Endothelial cell of umbilical vein (primary cell): ENCODE measurements at regions not wholly inside any gene's neighbourhood (a gene's known extent, or its start where the extent isn't known, plus 50 kb on each side); places are given as distances from the start of the nearest gene placed in this dataset.

ENCODE experiments used
- BruUV-seq: library from RNA; stranded (reverse); fragments of 400-500 nt; replicated peaks from 2 replicates; lab custom pipeline; 2021; lab: Mats Ljungman, UMichigan
- CTCF ChIA-PET: fragments of 300-600, 350-600 bp; sonication (Branson Sonifier 250); formaldehyde crosslinking; loops from one replicate; lab custom pipeline; 2021; ENCODE audit warnings: antibody characterized with exemption, inconsistent platforms; lab: Charles Lee
- POLR2A ChIA-PET: fragments of 300-600, 350-600 bp; sonication (Branson Sonifier 250); formaldehyde crosslinking; loops from one replicate; lab custom pipeline; 2021; ENCODE audit warnings: antibody characterized with exemption, inconsistent platforms; lab: Charles Lee
- DNase-seq: peaks from one replicate; pipeline ENCODE4 v3.0.0-alpha.2; 2011; ENCODE audit warnings: low read depth, low spot score
- FAIRE-seq: peaks from 2 replicates; lab custom pipeline; 2011; peaks lifted over from hg19 to GRCh38; lab: Jason Lieb, UNC
- H2AFZ ChIP-seq: 2 replicates; pipeline ENCODE4 v1.6.0; 2012; ENCODE audit warnings: low read depth, low read length, control low read depth, inconsistent platforms
- H3K27ac ChIP-seq: 2 replicates; pipeline ENCODE4 v1.5.1; 2011; ENCODE audit warnings: low read depth, mild to moderate bottlenecking, control low read depth, low read length, moderate library complexity; ENCODE audit not compliant: insufficient read depth
- H3K27me3 ChIP-seq, 2 experiments: 2 replicates each; pipeline versions ENCODE4 v1.6.0 to v1.6.1; 2011; ENCODE audit warnings: low read length in 2 of 2, mixed read lengths in 1 of 2; ENCODE audit not compliant: control insufficient read depth in 2 of 2, insufficient read depth in 2 of 2
- H3K36me3 ChIP-seq, 2 experiments: 2 replicates in 1 of 2; 3 replicates in 1 of 2; pipeline ENCODE4 v1.5.1; 2011; ENCODE audit warnings: low read length in 2 of 2, mild to moderate bottlenecking in 1 of 2, moderate library complexity in 1 of 2; ENCODE audit not compliant: control insufficient read depth in 2 of 2, insufficient read depth in 2 of 2; ENCODE audit errors: extremely low read depth in 1 of 2
- H3K4me1 ChIP-seq: 3 replicates; pipeline ENCODE4 v1.5.1; 2011; ENCODE audit warnings: mild to moderate bottlenecking, low read length; ENCODE audit not compliant: control insufficient read depth, insufficient read depth; ENCODE audit errors: extremely low read depth
- H3K4me2 ChIP-seq: 2 replicates; pipeline ENCODE4 v1.6.1; 2011; ENCODE audit warnings: low read length, control low read depth, mixed read lengths; ENCODE audit not compliant: insufficient read depth
- H3K4me3 ChIP-seq, 3 experiments: fragments of 200-600 bp in 1 of 3; sonication (generic), shearing (Covaris generic) in 1 of 3; replicated peaks in 1 of 3; 2 replicates each; pipeline ENCODE4 v1.5.1; 2011 to 2016; ENCODE audit warnings: control low read depth in 3 of 3, low read length in 3 of 3, mild to moderate bottlenecking in 2 of 3, inconsistent platforms in 1 of 3, low read depth in 1 of 3, moderate library complexity in 1 of 3; ENCODE audit not compliant: insufficient read depth in 1 of 3
- H3K79me2 ChIP-seq: 2 replicates; pipeline ENCODE4 v1.6.0; 2012; ENCODE audit warnings: low read length, inconsistent platforms; ENCODE audit not compliant: control insufficient read depth, insufficient read depth
- H3K9ac ChIP-seq: replicated peaks from 2 replicates; pipeline ENCODE3; 2011; ENCODE audit warnings: low read length, control low read depth; ENCODE audit not compliant: insufficient read depth; ENCODE audit errors: extremely low read depth
- H3K9me1 ChIP-seq: replicated peaks from 3 replicates; pipeline ENCODE4 v1.6.0; 2011; ENCODE audit warnings: mild to moderate bottlenecking, low read length; ENCODE audit not compliant: control insufficient read depth, insufficient read depth; ENCODE audit errors: extremely low read depth
- H3K9me3 ChIP-seq: replicated peaks from 2 replicates; pipeline ENCODE4 v1.5.1; 2012; ENCODE audit warnings: low read length, inconsistent platforms; ENCODE audit not compliant: control insufficient read depth, insufficient read depth
- H4K20me1 ChIP-seq: replicated peaks from 2 replicates; pipeline ENCODE3; 2011; ENCODE audit warnings: mild to moderate bottlenecking, low read length; ENCODE audit not compliant: control insufficient read depth, insufficient read depth; ENCODE audit errors: extremely low read depth
- EZH2 ChIP-seq: IDR thresholded peaks from 2 replicates; pipeline ENCODE4 v1.6.1; 2012; ENCODE audit warnings: borderline replicate concordance, low read depth, mild to moderate bottlenecking, moderate library complexity, low read length, inconsistent platforms; ENCODE audit not compliant: severe bottlenecking
- FOS ChIP-seq: IDR thresholded peaks from 2 replicates; pipeline ENCODE4 v1.6.1; 2011; ENCODE audit warnings: mild to moderate bottlenecking, low read length, moderate library complexity, borderline replicate concordance; ENCODE audit not compliant: insufficient read depth
- GATA2 ChIP-seq: IDR thresholded peaks from 2 replicates; pipeline ENCODE4 v1.7.0; 2011; ENCODE audit warnings: low read depth, mild to moderate bottlenecking, moderate library complexity, mixed read lengths, low read length; ENCODE audit not compliant: insufficient read length, insufficient read depth
- JUN ChIP-seq: IDR thresholded peaks from 2 replicates; pipeline ENCODE4 v1.6.1; 2011; ENCODE audit warnings: borderline replicate concordance, low read depth; ENCODE audit not compliant: insufficient read length, insufficient read depth
- MYC ChIP-seq: IDR thresholded peaks from one replicate; pipeline ENCODE4 v1.6.1; 2011; ENCODE audit warnings: mild to moderate bottlenecking, low read depth, low read length
- POLR2A ChIP-seq: IDR thresholded peaks from 2 replicates; pipeline ENCODE4 v1.6.1; 2012; ENCODE audit warnings: low read depth, mild to moderate bottlenecking, control low read depth, low read length
- POLR2AphosphoS5 ChIP-seq: IDR thresholded peaks from 2 replicates; pipeline ENCODE4 v1.6.1; 2012; ENCODE audit warnings: low read depth, mild to moderate bottlenecking, control low read depth, low read length, moderate library complexity; ENCODE audit not compliant: insufficient read depth
- dilution Hi-C: fragments of 300-500 bp; cut with MboI; formaldehyde crosslinking; loops from one replicate; pipeline ENCODE4 v1.15.0; 2019; ENCODE audit warnings: low sequenced_read_pairs; ENCODE audit not compliant: extremely low pct_ligation_motif_present
- intact Hi-C: fragments of 100-400 bp; cut with micrococcal nuclease; formaldehyde crosslinking; loops from one replicate; pipeline ENCODE4 v1.10.0; 2022
- TF ChIP-seq, protein P1 (sequence below): IDR thresholded peaks from 2 replicates; pipeline ENCODE4 v1.6.1; 2011; ENCODE audit not compliant: insufficient read depth, insufficient read length
- TF ChIP-seq, protein P2 (sequence below), 2 donors: IDR thresholded peaks; 1 replicate in 1 of 2; 2 replicates in 1 of 2; pipeline ENCODE4 v1.5.1; 2011; ENCODE audit warnings: low read length in 2 of 2, mild to moderate bottlenecking in 2 of 2, moderate library complexity in 2 of 2, control low read depth in 1 of 2, inconsistent platforms in 1 of 2, low read depth in 1 of 2; ENCODE audit not compliant: insufficient read depth in 1 of 2; ENCODE audit errors: extremely low read depth in 1 of 2

DNA sequence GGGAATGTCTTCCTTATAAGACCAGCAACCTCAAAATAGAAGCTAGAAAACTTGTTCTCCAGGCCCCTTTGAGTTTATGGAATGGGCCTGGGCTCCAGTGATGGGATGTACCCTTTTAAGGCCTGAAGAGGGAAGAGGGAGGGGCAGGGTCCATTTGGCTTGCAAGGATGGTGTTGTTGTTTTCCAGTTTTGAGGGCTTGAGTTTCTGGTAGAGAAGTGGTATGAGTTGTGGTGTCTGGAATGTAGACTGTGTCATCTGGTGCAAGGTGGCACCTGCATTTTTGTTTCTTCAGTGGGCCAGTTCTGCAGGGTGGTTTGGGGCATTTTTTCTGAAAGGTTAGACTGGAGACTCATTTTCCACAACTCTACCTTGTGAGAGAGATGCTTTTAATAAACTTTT lies 90.1 kb downstream of the ZNF777 start:
- BruUV-seq, result no TSS peak
- no peak overlapping the region for H3K4me2 ChIP-seq
- dilution Hi-C loops, result no loop called here

More for the DNA sequence above, 90.1 kb downstream of the ZNF777 start:
- TF ChIP-seq JUN (no peak), MYC (no peak), POLR2AphosphoS5 (no peak), FOS (no peak), EZH2 (no peak), POLR2A (no peak), GATA2 (no peak)
- TF ChIP-seq, protein P1, sequence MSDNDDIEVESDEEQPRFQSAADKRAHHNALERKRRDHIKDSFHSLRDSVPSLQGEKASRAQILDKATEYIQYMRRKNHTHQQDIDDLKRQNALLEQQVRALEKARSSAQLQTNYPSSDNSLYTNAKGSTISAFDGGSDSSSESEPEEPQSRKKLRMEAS, result no peak
- TF ChIP-seq, protein P2, sequence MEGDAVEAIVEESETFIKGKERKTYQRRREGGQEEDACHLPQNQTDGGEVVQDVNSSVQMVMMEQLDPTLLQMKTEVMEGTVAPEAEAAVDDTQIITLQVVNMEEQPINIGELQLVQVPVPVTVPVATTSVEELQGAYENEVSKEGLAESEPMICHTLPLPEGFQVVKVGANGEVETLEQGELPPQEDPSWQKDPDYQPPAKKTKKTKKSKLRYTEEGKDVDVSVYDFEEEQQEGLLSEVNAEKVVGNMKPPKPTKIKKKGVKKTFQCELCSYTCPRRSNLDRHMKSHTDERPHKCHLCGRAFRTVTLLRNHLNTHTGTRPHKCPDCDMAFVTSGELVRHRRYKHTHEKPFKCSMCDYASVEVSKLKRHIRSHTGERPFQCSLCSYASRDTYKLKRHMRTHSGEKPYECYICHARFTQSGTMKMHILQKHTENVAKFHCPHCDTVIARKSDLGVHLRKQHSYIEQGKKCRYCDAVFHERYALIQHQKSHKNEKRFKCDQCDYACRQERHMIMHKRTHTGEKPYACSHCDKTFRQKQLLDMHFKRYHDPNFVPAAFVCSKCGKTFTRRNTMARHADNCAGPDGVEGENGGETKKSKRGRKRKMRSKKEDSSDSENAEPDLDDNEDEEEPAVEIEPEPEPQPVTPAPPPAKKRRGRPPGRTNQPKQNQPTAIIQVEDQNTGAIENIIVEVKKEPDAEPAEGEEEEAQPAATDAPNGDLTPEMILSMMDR (IDR thresholded peaks at IDR 0.05; ENCODE audit: extremely low read depth in 1 of 2, insufficient read depth in 1 of 2, low read depth in 1 of 2, low read length in 2 of 2), result no peak
- Histone ChIP-seq H3K9ac (no peak overlapping the region), H3K4me1 (no peaks in the 10 kb centered on the region), H3K27me3 (no peaks in the 10 kb centered on the region), H3K79me2 (no peaks in the 10 kb centered on the region), H3K9me1 (no peaks in the 10 kb centered on the region), H4K20me1 (no peaks in the 10 kb centered on the region), H3K27ac (no peak overlapping the region), H3K9me3 (no peaks in the 10 kb centered on the region), H3K4me3 (no peak overlapping the region), H3K36me3 (no peaks in the 10 kb centered on the region), H2AFZ (no peak overlapping the region)
- DNase-seq (no peak), FAIRE-seq (no peak)
- ChIA-PET POLR2A (no interaction called here), CTCF (no interaction called here)
- intact Hi-C loops, result no loop called here
